Upper lobe of left lung (tissue), 6 donors: ENCODE measurements at regions not wholly inside any gene's neighbourhood (a gene's known extent, or its start where the extent isn't known, plus 50 kb on each side); places are given as distances from the start of the nearest gene placed in this dataset.
A peak's percentile ranks its signal among the peaks of the same experiment; 100 is the strongest.

Source experiments
- ATAC-seq, 2 donors: fragments of 200-7000 bp; cut with Tn5 transposase; one replicate each; pipeline ENCODE4 v1.9.1; 2022; ENCODE audit warnings: mild to moderate bottlenecking in 2 of 2, moderate library complexity in 2 of 2; ENCODE audit not compliant: low FRiP score in 2 of 2
- DNase-seq, 2 donors: peaks; one replicate each; pipeline ENCODE4 v3.0.0-alpha.2; 2019 to 2020
- H3K27ac ChIP-seq, 4 donors: fragments of 200-600 bp; sonication (generic); one replicate each; pipeline ENCODE4 v1.5.1; 2016 to 2019
- H3K27me3 ChIP-seq, 4 donors: fragments of 200-600 bp; sonication (generic); one replicate each; pipeline ENCODE4 v1.5.1; 2017 to 2019
- H3K36me3 ChIP-seq, 4 donors: fragments of 200-600 bp; sonication (generic); one replicate each; pipeline ENCODE4 v1.5.1; 2016 to 2019
- H3K4me1 ChIP-seq, 4 donors: fragments of 200-600 bp; sonication (generic); one replicate each; pipeline ENCODE4 v1.5.1; 2018 to 2019
- H3K4me3 ChIP-seq, 4 donors: fragments of 200-600 bp; sonication (generic); one replicate each; pipeline ENCODE4 v1.5.1; 2017 to 2019; ENCODE audit warnings: mild to moderate bottlenecking in 2 of 4, moderate library complexity in 1 of 4
- H3K9me3 ChIP-seq, 4 donors: fragments of 200-600 bp; sonication (generic); one replicate each; pipeline ENCODE4 v1.5.1; 2018 to 2019
- EP300 ChIP-seq, 4 donors: sonication (generic); formaldehyde crosslinking; IDR thresholded peaks; one replicate each; pipeline ENCODE4 v1.5.1; 2017; ENCODE audit warnings: antibody characterized with exemption in 4 of 4, control low read depth in 2 of 4
- POLR2A ChIP-seq, 4 donors: fragments of 450-650 bp; IDR thresholded peaks; one replicate each; pipeline ENCODE4 v1.5.1; 2016 to 2017; ENCODE audit warnings: antibody characterized with exemption in 4 of 4, mild to moderate bottlenecking in 2 of 4
- POLR2AphosphoS5 ChIP-seq, 2 donors: sonication (generic); formaldehyde crosslinking; IDR thresholded peaks; one replicate each; pipeline ENCODE4 v1.5.1; 2017; ENCODE audit warnings: antibody characterized with exemption in 2 of 2
- WGBS, 2 donors: methylation state at CpG; one replicate each; pipeline ENCODE4 v1.1.5; 2017 to 2018; 5-methylcytosine and 5-hydroxymethylcytosine counted together
- TF ChIP-seq, protein P1 (sequence below), 6 experiments: fragments of 450-650 bp in 4 of 6; fragments of 200-600 bp in 2 of 6; sonication (generic) in 2 of 6; IDR thresholded peaks; one replicate each; pipeline ENCODE4 v1.5.1; 2016 to 2019; ENCODE audit warnings: antibody characterized with exemption in 6 of 6
- donor health status: DM: no; HTN: no; CAD: no; lungs with moderate emphysema.
- donor health status: DM: no; HTN: yes; CAD: no; lungs with severe emphysema.

- no peak overlapping the region for H3K27ac ChIP-seq
- peak in 1 of 2 donors; percentile 19 for ATAC-seq
Observed at GRCh38 chr12:75784591-75784990, 247.0 kb downstream of the PHLDA1 start.

GRCh38 chr12:75783093-75783877 is 248.3 kb downstream of the PHLDA1 start:
- Histone ChIP-seq H3K4me3 (no peak overlapping the region), H3K9me3 (no peaks in the 10 kb centered on the region), H3K36me3 (no peaks in the 10 kb centered on the region), H3K27ac (no peak overlapping the region), H3K27me3 (no peaks in the 10 kb centered on the region), H3K4me1 (peaks cover 0 to 13% (median 3%) of the 10 kb centered on the region in 4 donors)
- peak in 1 of 2 donors; percentile 24 for ATAC-seq
- peak in 1 of 2 donors; percentile 25 for TF ChIP-seq POLR2AphosphoS5 (IDR thresholded peaks at IDR 0.05)
- TF ChIP-seq, protein P1, sequence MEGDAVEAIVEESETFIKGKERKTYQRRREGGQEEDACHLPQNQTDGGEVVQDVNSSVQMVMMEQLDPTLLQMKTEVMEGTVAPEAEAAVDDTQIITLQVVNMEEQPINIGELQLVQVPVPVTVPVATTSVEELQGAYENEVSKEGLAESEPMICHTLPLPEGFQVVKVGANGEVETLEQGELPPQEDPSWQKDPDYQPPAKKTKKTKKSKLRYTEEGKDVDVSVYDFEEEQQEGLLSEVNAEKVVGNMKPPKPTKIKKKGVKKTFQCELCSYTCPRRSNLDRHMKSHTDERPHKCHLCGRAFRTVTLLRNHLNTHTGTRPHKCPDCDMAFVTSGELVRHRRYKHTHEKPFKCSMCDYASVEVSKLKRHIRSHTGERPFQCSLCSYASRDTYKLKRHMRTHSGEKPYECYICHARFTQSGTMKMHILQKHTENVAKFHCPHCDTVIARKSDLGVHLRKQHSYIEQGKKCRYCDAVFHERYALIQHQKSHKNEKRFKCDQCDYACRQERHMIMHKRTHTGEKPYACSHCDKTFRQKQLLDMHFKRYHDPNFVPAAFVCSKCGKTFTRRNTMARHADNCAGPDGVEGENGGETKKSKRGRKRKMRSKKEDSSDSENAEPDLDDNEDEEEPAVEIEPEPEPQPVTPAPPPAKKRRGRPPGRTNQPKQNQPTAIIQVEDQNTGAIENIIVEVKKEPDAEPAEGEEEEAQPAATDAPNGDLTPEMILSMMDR (IDR thresholded peaks at IDR 0.05) = no peak
- 77 to 84% methylated on average over 5 to 8 of the region's 8 CpGs for WGBS, 2 donors
- DNase-seq = no peak

More at GRCh38 chr12:75784591-75784990, 247.0 kb downstream of the PHLDA1 start:
- 47 to 69% methylated on average over 2 of the region's 2 CpGs for WGBS, 2 donors
- peaks cover 0 to 13% (median 3%) of the 10 kb centered on the region in 4 donors for H3K4me1 ChIP-seq
- peak in 1 of 2 donors; percentile 23 for DNase-seq
- no peaks in the 10 kb centered on the region for H3K9me3 ChIP-seq
- H3K4me3 ChIP-seq = no peak overlapping the region
- no peak for TF ChIP-seq POLR2AphosphoS5 (IDR thresholded peaks at IDR 0.05)
- TF ChIP-seq POLR2A (IDR thresholded peaks at IDR 0.05) = no peak
- no peak for TF ChIP-seq EP300 (IDR thresholded peaks at IDR 0.05)
- TF ChIP-seq, protein P1 (IDR thresholded peaks at IDR 0.05) = no peak
- H3K27me3 ChIP-seq = no peaks in the 10 kb centered on the region
- no peaks in the 10 kb centered on the region for H3K36me3 ChIP-seq

GRCh38 chr12:75782069-75782581 is 249.5 kb downstream of the PHLDA1 start:
- H3K27me3 ChIP-seq = no peaks in the 10 kb centered on the region
- WGBS, 2 donors = 89 to 94% methylated on average over 4 of the region's 4 CpGs
- H3K27ac ChIP-seq = no peak overlapping the region
- H3K9me3 ChIP-seq = no peaks in the 10 kb centered on the region
- H3K4me1 ChIP-seq = peaks cover 0 to 13% (median 3%) of the 10 kb centered on the region in 4 donors
- TF ChIP-seq POLR2A (IDR thresholded peaks at IDR 0.05) (no peak), EP300 (IDR thresholded peaks at IDR 0.05) (no peak), POLR2AphosphoS5 (IDR thresholded peaks at IDR 0.05) (no peak)
- TF ChIP-seq, protein P1 (IDR thresholded peaks at IDR 0.05) = no peak
- no peak overlapping the region for H3K4me3 ChIP-seq
- DNase-seq = no peak
- ATAC-seq = no peak
- H3K36me3 ChIP-seq = no peaks in the 10 kb centered on the region

- no peaks in the 10 kb centered on the region for H3K9me3 ChIP-seq
- no peaks in the 10 kb centered on the region for H3K27me3 ChIP-seq
- 52 to 56% methylated on average over 2 of the region's 2 CpGs for WGBS, 2 donors
- no peaks in the 10 kb centered on the region for H3K36me3 ChIP-seq
- TF ChIP-seq, protein P1 (IDR thresholded peaks at IDR 0.05) = no peak
- no peak for TF ChIP-seq EP300 (IDR thresholded peaks at IDR 0.05)
- DNase-seq = no peak
- ATAC-seq = no peak
- no peak overlapping the region for H3K27ac ChIP-seq
- H3K4me1 ChIP-seq = peaks cover 0 to 13% (median 3%) of the 10 kb centered on the region in 4 donors
- no peak overlapping the region for H3K4me3 ChIP-seq
Observed at GRCh38 chr12:75781532-75782046, 250.0 kb downstream of the PHLDA1 start.
